DMS79 (cell line): ENCODE measurements at regions not wholly inside any gene's neighbourhood (a gene's known extent, or its start where the extent isn't known, plus 50 kb on each side); places are given as distances from the start of the nearest gene placed in this dataset.
"Not testable (repeated sequence)": the region's sequence is repeated elsewhere in the genome, so short reads cannot be mapped to it uniquely, and the experiment has no call there.

Experiments
- DNase-seq: peaks from one replicate; lab custom pipeline; 2025; lab: John Stamatoyannopoulos, UW

DNA sequence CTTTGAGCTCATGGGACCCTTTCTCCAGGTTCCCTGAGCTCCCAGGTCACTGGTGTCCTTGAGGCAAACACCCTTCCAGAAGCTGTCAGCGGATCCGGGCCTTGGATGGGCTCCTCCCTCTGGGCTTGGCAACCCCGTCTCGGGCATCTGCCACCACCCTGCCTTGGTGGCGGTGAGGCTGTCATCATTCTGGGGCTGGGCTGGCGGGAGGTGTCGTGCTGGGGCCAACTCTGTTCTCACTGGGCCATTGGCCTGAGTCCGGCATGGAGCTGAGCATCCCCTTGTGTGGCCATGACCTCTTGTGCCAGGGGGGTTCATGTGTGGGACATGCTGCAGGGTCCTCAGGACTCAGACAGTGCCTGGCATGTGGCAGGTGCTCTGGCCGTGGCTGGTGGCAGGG, 197.6 kb downstream of the LAT start:
- DNase-seq = no peak

GRCh38 chr16:29181921-29182411, 197.1 kb downstream of the LAT start:
- not testable (repeated sequence) for DNase-seq

- not testable (repeated sequence) for DNase-seq
Observed at GRCh38 chr16:29181254-29181780, 196.5 kb downstream of the LAT start.

GRCh38 chr16:29180206-29180600, 195.4 kb downstream of the LAT start:
- DNase-seq = not testable (repeated sequence)

DNA sequence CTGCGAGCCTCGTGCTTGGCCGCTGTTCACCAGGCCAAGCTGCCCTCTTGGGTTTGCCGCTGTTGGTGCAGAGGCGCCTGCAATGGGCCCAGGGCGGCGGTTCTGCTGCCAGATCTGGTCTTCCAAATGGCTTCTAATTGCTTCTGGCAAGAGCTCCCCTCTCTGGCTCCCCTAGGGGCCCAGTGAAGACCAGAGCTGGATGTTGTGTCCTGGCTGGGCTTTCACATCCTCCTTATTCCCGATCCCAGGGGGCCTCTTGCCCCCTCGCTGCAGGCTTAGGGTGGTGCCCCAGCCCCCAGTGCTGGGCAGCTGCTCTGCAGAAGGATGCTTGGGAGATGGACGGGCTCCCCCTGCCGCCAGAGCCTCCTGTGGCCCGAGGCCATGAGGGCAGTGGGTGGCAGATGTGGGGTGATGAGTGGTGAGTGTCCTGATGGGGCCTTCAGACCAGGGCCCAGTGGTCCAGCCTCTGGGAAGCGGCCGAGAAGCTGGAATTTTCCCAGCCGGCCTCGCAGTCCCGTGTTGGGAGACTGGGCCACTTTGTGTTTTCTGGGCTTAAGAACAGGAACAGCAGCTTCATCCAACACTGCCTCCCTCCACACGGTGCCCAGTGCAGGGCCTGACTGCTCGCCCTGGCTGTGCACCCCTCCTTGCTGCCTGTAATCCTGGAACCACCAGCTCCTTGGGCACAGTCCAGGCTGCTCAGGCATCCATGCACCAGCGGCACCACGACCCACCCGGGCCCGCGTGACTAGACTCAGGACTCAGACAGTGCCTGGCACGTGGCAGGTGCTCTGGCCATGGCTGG, 194.8 kb downstream of the LAT start:
- DNase-seq = not testable (repeated sequence)

DNA sequence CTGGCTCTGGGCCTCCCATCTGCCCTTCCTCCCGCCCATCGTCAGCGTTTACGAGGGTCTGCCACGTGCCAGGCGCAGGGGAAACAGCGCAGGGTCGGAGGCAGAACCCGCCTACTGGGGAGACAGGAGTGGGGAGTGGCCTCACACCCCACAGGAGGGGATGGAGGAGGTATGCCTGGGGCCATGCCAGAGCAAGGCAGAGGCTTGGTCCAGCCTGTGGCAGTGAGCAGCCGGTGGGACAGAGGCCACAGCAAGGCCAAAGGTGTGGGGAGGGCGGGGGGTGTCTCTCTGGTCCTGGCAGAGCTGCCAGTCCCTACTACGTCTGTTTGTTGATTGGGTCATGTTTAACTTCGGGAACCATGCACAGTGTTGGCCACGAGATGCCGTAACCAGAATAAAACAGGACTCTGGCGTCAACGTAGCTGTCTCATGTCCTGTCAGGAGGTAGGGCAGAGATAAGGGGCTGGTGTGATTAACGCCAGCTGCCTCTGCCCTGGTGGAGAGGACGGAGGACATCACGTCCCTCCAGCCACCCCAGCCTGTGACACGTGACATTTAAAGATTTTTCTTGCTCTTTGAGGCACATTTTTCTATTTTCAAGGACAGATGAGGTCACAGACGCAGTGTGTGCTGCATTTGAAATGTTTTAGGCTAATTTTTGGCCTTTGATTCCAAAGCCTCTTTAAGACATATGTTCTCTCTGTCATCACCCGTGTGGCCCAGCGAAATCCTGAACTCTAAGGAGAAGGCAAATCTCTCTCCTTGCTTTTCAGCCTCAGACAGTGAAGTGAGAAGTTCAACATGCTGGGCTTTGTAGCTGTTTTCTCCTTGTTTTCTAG, 193.3 kb downstream of the LAT start:
- not testable (repeated sequence) for DNase-seq

DNA sequence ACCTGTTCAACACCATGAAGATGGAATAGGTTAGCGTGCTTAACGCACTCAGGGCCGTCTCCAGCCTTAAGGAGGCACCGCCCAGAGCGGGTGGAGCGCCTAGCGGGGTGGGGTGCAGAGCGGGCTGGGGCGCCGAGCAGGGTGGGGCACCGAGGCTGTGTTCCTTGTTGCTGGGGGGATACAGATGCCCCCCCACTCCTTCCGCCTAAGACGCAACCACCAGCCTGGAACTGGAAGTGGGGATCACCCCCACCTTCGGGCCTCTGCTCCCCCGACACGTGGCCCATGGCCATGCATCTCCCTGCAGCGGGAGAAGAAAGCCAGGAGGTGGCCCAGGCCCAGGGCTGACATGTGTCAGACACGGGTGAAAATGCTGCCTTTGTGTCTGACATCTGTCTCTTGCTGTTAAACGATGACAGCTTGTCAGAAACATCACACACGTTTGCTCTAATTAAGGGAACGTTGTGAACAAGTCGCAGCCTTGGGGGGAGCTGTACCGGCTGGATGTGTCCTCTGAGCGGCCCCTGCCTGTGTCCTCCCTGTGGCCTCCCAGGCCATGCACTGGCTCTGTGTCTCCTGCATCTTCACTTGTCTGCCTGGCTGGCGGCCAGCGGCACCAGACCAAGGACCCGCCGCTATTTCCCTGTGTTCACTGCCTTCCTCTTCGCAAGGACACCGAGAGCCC, 192.5 kb downstream of the LAT start:
- DNase-seq = not testable (repeated sequence)

DNA sequence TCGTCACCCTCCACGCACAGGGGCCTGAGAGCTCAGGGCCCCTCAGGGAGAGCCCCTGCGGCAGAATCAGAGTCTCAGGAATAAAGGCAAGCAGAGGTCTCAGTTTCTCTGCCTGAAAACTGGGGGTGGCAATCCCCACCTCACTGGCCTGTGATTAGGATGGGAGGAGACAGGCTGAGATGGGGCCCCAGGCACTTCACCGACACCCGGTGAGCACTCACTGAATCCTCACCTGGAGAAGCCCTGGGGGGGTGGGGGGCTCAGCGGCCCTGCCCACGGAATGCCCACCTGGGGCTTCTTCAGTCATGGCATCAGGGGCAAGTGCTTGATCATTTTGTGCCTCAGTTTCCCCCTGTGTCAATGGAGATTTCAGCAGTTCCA, 192.0 kb downstream of the LAT start:
- not testable (repeated sequence) for DNase-seq

DNA sequence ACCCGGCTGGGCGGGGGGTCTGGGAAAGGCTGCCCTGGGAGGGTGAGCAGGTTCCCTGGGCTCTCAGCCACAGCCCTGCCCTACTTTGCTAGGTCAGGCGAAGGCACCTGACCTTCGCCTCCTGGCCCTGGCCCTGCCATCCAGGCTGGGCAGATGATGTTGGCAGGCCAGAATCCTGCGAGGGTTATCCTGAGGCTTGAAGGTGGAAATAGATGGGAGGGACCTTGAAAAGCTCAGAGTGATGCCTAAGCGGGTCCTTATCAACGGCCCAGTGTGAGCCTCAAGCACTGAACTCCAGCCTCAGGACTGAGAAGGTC, 191.3 kb downstream of the LAT start:
- DNase-seq = not testable (repeated sequence)

GRCh38 chr16:29175411-29176153, 190.7 kb downstream of the LAT start:
- not testable (repeated sequence) for DNase-seq

DNA sequence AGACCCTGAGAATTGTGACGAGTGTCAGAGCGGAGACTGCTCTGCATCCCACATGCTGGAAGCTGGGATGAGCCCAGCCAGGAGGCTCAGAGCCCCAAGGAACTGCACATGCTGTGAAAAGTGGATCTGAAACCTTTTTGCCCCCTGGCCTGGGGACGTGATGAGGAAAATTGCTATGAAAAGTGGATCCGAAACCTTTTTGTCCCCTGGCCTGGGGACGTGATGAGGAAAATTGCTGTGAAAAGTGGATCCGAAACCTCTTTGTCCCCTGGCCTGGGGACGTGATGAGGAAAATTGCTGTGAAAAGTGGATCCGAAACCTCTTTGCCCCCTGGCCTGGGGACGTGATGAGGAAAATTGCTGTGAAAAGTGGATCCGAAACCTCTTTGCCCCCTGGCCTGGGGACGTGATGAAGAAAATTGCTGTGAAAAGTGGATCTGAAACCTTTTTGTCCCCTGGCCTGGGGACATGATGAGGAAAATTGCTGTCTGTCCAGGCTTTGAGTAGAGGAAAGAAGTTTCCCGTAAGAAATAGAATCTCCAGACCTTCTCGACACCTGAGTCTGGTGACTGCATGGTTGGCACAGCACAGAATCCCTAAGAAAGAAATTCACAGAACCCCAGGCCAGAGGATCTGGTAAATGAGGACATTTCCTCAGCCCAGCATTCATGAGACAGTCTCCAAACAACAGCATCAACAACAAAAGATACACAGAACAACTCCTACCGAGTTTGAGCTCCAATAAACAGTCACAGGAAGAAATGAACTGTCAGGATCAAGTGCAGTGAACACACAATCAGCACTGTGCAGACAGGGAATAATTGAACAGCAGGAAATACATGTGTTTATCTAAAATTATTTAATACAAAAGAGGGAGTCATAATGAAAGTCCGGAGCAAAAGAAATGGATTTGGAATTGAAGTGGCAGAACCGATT, 188.8 kb downstream of the LAT start:
- DNase-seq = not testable (repeated sequence)

DNA sequence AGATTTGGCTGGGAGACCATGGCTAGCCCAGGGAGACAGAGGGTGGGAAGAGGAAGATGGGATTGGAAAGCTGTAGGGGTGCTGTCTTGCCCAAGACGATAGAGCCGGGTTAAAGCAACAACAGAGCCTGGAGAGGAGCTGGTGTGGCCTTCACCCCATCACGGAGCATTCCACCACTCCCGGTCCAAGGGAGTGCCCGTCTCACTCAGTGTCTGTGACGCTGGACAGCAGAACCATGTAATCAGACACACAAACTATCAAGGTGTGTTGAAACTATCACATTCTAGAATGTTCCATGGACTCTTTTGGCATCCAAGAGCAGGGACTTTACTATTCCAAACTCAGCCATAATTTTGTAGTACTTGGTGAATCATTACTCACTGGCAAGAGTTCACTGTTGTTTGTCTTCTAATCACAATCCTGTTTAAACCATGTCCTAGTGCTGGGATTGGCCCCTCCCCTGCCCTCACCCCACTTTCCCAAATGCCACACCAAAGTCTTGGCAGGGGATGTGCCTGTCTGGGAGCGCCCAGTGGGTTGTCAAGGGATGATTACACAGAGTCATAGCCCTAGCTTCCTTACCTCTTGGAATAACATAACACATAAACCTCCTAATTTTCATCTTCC, 187.4 kb downstream of the LAT start:
- not testable (repeated sequence) for DNase-seq

DNA sequence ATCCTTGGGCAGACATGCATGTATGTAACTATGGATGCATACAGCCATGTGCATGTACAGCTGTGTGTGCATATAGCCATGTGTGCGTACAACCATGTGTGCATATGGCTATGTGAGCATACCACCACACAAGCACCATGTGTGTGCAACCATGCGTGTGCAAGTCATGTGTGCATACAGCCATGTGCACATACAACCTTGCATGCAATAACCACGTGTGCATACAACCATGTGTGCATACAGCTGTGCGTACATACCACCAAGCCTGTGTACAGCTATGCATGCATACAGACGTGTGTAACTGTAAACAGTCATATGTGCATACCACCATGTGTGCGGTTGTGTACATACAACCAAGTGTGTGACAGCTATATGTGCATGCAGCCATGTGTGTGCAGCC, 186.4 kb downstream of the LAT start:
- not testable (repeated sequence) for DNase-seq

GRCh38 chr16:29170393-29171119, 185.7 kb downstream of the LAT start:
- not testable (repeated sequence) for DNase-seq

DNA sequence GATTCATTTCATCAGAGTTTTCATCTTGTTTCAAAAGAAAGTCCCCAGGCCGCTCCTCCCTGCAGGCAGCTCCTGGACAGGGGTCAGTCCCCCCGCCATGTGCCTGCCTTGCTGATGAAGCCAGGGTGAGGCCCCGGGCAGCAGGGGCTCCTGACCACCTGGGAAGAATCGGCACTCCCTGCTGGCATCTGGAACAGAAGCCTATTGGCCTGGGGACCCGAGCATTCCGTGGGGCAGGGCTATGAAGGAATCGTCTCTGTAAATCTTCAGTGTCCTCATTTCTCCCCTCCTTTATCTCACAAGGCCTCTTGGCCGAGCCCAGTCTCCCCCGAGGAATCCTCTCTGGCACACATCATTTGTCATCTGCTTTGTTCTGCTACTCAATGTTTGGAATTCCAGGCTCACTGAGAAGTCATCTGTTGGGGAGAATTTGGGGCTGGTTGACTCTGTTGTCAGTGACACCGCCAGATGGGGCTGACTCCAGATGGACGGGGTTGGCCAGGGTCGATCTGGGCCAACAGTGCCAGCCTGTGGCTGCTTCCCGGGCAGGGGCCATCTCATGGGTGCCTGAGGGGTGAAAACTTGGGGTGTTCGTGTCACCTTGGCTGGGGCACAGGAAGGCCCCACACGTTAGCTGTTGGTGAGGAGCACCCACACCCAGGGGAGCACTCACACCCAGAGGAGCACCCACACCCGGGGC, 184.6 kb downstream of the LAT start:
- not testable (repeated sequence) for DNase-seq

- not testable (repeated sequence) for DNase-seq
Observed at GRCh38 chr16:29168515-29169259, 183.8 kb downstream of the LAT start.

DNA sequence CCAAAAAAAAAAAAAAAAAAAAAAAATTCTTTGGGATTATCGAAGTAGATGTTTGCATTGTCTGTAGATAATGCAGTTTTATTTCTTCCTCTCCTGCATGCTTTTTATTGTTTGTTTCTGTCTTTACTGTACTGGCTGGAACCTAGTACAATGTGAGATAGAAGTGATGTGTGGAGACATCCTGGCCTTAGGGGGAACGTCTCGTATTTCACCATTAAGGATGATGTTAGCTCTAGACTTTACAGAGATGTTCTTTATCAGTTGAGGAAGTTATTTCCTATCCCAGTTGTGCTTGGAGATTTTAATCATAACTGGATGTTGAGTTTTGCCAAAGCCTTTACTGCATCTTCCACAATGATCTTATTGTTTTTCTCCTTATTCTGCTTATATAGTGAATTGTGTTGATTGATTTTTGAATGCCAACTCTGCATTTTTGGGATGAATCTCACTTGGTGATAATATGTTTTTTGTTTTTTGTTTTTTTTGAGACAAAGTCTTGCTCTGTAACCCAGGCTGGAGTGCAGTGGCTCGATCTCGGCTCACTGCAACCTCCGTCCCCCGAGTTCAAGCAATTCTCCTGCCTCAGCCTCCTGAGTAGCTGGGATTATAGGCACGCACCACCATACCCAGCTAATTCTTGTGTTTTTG, 179.7 kb downstream of the LAT start:
- DNase-seq = not testable (repeated sequence)
